ENCODE measurements at regions not wholly inside any gene's neighbourhood (a gene's known extent, or its start where the extent isn't known, plus 50 kb on each side); places are given as distances from the start of the nearest gene placed in this dataset.
"Not testable (repeated sequence)": the region's sequence is repeated elsewhere in the genome, so short reads cannot be mapped to it uniquely, and the experiment has no call there.

DNA sequence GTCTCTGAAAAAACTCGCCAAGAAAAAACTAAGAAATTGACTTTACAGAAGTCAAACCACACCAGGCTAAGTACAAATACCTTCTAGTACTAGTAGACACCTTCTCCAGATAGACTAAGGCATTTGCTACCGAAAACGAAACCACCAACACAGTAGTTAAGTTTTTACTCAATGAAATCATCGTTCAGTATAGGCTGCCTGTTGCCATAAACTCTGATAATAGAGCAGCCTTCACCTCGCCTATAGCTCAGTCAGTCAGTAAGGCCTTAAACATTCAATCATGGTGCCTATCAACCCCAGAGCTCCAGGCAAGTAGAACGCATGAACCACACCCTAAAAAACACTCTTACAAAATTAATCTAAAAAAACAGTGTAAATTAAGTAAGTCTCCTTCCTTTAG lies 96.8 kb upstream of the FAM90A26 start:
- H3K4me1 ChIP-seq (ENCODE audit: control insufficient read depth, insufficient read depth, low read length); ATAC-seq; CTCF ChIA-PET; H3K36me3 ChIP-seq (ENCODE audit: control insufficient read depth, insufficient read depth, low read length); H3K9me3 ChIP-seq (ENCODE audit: control insufficient read depth, insufficient read depth, low read depth, low read length); DNase-seq (ENCODE audit: low read depth, low spot score); in situ Hi-C loops (cut with HindIII; ENCODE audit: low pct_unique_long_range_greater_than_20kb, low sequenced_read_pairs); BruUV-seq (replicated peaks); H3K27ac ChIP-seq (ENCODE audit: low read length); intact Hi-C loops (cut with micrococcal nuclease; ENCODE audit: unreplicated experiment); H3K27me3 ChIP-seq (ENCODE audit: control insufficient read depth, insufficient read depth, low read length); H3K4me3 ChIP-seq (ENCODE audit: low read depth in 2 of 2, low read length in 2 of 2): not testable (repeated sequence)
- POLR2A ChIA-PET: interaction anchor here (0.6 kb wide), 1 partner anchor 11 kb away, joined by 10 read pairs; no protein-coding TSS in a partner anchor

DNA sequence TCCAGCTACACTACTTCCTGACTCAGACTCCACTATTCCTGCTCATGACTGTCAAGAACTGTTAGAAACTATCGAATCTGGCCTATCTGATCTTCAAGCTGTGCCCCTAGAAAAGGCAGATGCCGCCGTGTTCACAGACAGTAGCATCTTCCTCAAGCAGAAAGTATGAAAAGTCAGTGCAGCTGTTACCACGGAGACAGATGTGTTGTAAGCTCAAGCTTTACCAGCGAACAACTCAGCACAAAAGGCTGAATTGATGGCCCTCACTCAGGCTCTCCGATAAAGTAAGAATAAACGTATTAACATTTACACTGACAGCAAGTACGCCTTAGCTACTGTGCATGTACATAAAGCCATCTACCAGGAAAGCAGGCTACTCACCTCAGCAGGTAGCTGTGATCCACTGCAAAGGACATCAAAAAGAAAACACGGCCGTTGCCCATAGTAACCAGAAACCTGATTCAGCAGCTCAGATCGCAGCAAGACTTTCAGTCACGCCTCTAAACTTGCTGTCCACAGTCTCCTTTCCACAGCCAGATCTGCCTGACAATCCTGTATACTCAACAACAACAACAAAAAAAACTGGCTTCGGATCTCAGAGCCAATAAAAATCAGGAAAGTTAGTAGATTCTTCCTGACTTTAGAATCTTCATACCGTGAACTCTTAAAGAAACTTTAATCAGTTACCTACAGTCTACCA lies 97.5 kb upstream of the FAM90A26 start:
- ATAC-seq; CTCF ChIA-PET; in situ Hi-C loops (cut with HindIII; ENCODE audit: low pct_unique_long_range_greater_than_20kb, low sequenced_read_pairs); H3K27ac ChIP-seq (ENCODE audit: low read length); intact Hi-C loops (cut with micrococcal nuclease; ENCODE audit: unreplicated experiment); DNase-seq (ENCODE audit: low read depth, low spot score); H3K27me3 ChIP-seq (ENCODE audit: control insufficient read depth, insufficient read depth, low read length); H3K4me3 ChIP-seq (ENCODE audit: low read depth in 2 of 2, low read length in 2 of 2); H3K4me1 ChIP-seq (ENCODE audit: control insufficient read depth, insufficient read depth, low read length); H3K9me3 ChIP-seq (ENCODE audit: control insufficient read depth, insufficient read depth, low read depth, low read length); H3K36me3 ChIP-seq (ENCODE audit: control insufficient read depth, insufficient read depth, low read length); BruUV-seq (replicated peaks): not testable (repeated sequence)
- POLR2A ChIA-PET: interaction anchor here (0.6 kb wide), 1 partner anchor 11 kb away, joined by 10 read pairs; no protein-coding TSS in a partner anchor

DNA sequence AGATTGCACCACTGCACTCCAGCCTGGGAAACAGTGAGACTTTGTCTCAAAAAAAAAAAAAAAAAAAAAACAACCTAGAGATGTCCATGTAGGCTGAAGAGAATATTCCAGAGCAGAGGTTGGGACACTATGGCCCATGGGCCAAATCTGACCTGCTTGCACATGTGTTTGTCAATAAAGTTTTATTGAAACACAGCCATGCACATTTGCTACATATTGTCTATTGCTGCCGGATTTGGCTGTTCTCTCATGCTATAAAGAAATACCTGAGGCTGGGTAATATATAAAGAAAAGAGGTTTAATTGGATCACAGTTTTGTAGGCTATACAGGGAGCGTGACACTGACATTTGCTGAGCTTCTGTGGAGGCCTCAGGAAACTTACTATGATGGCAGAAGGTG lies 102.3 kb upstream of the FAM90A26 start:
- H3K9me3 ChIP-seq (ENCODE audit: control insufficient read depth, insufficient read depth, low read depth, low read length); H3K36me3 ChIP-seq (ENCODE audit: control insufficient read depth, insufficient read depth, low read length); H3K27ac ChIP-seq (ENCODE audit: low read length); BruUV-seq (replicated peaks); H3K4me3 ChIP-seq (ENCODE audit: low read depth in 2 of 2, low read length in 2 of 2); CTCF ChIA-PET; POLR2A ChIA-PET; ATAC-seq; in situ Hi-C loops (cut with HindIII; ENCODE audit: low pct_unique_long_range_greater_than_20kb, low sequenced_read_pairs); H3K4me1 ChIP-seq (ENCODE audit: control insufficient read depth, insufficient read depth, low read length); H3K27me3 ChIP-seq (ENCODE audit: control insufficient read depth, insufficient read depth, low read length); DNase-seq (ENCODE audit: low read depth, low spot score); intact Hi-C loops (cut with micrococcal nuclease; ENCODE audit: unreplicated experiment): not testable (repeated sequence)

DNA sequence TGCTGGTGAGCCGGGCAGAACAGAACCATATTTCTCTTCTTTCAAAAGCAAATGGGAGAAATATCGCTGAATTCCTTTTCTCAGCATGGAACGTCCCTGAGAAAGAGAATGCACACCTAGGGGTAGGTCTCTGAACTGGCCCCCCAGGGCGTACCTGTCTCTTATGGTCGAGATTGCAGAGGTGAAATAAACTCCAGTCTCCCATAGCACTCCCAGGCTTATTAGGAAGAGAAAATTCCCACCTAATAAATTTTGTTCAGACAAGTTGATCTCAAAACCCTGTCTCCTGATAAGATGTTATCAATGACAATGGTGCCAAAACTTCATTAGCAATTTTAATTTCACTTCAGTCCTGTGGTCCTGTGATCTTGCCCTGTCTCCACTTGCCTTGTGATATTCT lies 106.6 kb upstream of the FAM90A26 start:
- DNase-seq (ENCODE audit: low read depth, low spot score); H3K27ac ChIP-seq (ENCODE audit: low read length); H3K4me3 ChIP-seq (ENCODE audit: low read depth in 2 of 2, low read length in 2 of 2); H3K36me3 ChIP-seq (ENCODE audit: control insufficient read depth, insufficient read depth, low read length); H3K9me3 ChIP-seq (ENCODE audit: control insufficient read depth, insufficient read depth, low read depth, low read length); ATAC-seq; in situ Hi-C loops (cut with HindIII; ENCODE audit: low pct_unique_long_range_greater_than_20kb, low sequenced_read_pairs); POLR2A ChIA-PET; H3K27me3 ChIP-seq (ENCODE audit: control insufficient read depth, insufficient read depth, low read length); intact Hi-C loops (cut with micrococcal nuclease; ENCODE audit: unreplicated experiment); H3K4me1 ChIP-seq (ENCODE audit: control insufficient read depth, insufficient read depth, low read length); CTCF ChIA-PET; BruUV-seq (replicated peaks): not testable (repeated sequence)

DNA sequence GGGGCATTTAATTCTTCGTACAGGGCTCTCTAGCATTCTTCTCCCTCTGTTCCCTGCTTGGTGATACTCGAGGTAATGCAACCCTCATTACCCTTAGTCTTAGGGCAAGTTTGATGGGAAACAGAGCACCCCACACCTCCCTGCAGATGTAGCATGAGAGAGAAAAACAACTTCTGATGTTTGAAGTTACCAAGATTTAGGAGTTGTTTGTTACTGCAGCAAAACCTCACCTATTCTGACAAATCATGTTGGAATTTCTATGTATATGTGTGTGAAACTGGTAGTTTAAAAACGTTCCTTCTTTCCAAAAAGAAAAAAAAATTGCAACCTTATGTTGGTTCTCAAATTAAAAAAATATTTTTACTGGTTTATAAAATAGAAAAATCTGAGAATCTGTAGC lies 145.3 kb upstream of the FAM90A26 start:
- POLR2A ChIA-PET; H3K4me3 ChIP-seq (ENCODE audit: low read depth in 2 of 2, low read length in 2 of 2); in situ Hi-C loops (cut with HindIII; ENCODE audit: low pct_unique_long_range_greater_than_20kb, low sequenced_read_pairs); CTCF ChIA-PET; H3K4me1 ChIP-seq (ENCODE audit: control insufficient read depth, insufficient read depth, low read length); H3K36me3 ChIP-seq (ENCODE audit: control insufficient read depth, insufficient read depth, low read length); H3K27ac ChIP-seq (ENCODE audit: low read length); ATAC-seq; DNase-seq (ENCODE audit: low read depth, low spot score); intact Hi-C loops (cut with micrococcal nuclease; ENCODE audit: unreplicated experiment); BruUV-seq (replicated peaks); H3K9me3 ChIP-seq (ENCODE audit: control insufficient read depth, insufficient read depth, low read depth, low read length); H3K27me3 ChIP-seq (ENCODE audit: control insufficient read depth, insufficient read depth, low read length): not testable (repeated sequence)

DNA sequence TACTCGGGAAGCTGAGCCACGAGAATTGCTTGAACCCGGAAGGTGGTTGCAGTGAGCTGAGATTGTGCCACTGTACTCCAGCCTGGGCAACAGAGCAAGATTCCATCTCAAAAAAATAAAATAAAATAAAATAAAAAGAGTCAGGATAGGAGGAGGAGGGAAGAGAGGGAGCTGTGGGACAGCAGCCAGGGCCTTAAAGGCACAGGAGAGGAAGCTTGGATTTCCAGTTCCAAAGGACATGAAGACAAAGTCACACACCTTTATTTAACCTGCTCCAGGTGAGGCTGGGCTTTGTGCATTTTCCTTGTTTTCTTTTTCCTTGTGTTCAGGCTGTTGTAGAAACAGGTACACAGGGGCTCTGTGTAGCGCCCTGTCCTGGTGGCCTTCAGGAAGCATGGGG lies 138.2 kb upstream of the HMX1 start:
- POLR2A ChIA-PET; H3K4me3 ChIP-seq (ENCODE audit: low read depth in 2 of 2, low read length in 2 of 2): not testable (repeated sequence)

DNA sequence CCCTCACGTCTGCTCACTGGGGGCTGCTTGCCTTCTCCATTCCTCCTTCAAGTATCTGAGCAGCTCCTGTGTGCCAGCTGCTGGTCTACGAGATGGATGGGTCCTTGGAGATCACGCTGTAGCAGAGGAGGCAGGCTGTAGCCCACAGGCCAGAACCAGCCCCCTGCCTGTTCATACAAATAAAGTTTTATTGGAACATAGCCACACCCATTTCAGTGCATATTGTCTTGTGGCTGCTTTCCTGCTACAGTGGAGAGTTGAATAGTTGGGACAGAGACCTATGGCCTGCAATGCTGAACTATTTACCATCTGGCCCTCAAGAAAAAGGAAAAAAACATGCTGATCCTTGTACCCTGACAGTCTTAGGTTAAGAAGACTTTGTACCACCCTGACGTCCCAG lies 136.8 kb upstream of the HMX1 start:
- DNase-seq (ENCODE audit: low read depth, low spot score); H3K4me3 ChIP-seq (ENCODE audit: low read depth in 2 of 2, low read length in 2 of 2); CTCF ChIA-PET; intact Hi-C loops (cut with micrococcal nuclease; ENCODE audit: unreplicated experiment); H3K9me3 ChIP-seq (ENCODE audit: control insufficient read depth, insufficient read depth, low read depth, low read length); H3K4me1 ChIP-seq (ENCODE audit: control insufficient read depth, insufficient read depth, low read length); BruUV-seq (replicated peaks); POLR2A ChIA-PET; in situ Hi-C loops (cut with HindIII; ENCODE audit: low pct_unique_long_range_greater_than_20kb, low sequenced_read_pairs); ATAC-seq; H3K36me3 ChIP-seq (ENCODE audit: control insufficient read depth, insufficient read depth, low read length); H3K27me3 ChIP-seq (ENCODE audit: control insufficient read depth, insufficient read depth, low read length); H3K27ac ChIP-seq (ENCODE audit: low read length): not testable (repeated sequence)

More for the DNA sequence above, 138.2 kb upstream of the HMX1 start:
- BruUV-seq (replicated peaks); H3K36me3 ChIP-seq (ENCODE audit: control insufficient read depth, insufficient read depth, low read length); intact Hi-C loops (cut with micrococcal nuclease; ENCODE audit: unreplicated experiment); in situ Hi-C loops (cut with HindIII; ENCODE audit: low pct_unique_long_range_greater_than_20kb, low sequenced_read_pairs); H3K4me1 ChIP-seq (ENCODE audit: control insufficient read depth, insufficient read depth, low read length); H3K27ac ChIP-seq (ENCODE audit: low read length); H3K9me3 ChIP-seq (ENCODE audit: control insufficient read depth, insufficient read depth, low read depth, low read length); H3K27me3 ChIP-seq (ENCODE audit: control insufficient read depth, insufficient read depth, low read length); CTCF ChIA-PET; ATAC-seq; DNase-seq (ENCODE audit: low read depth, low spot score): not testable (repeated sequence)

All from Panc1 (cell line).